GM18499 (cell line): ENCODE measurements at regions not wholly inside any gene's neighbourhood (a gene's known extent, or its start where the extent isn't known, plus 50 kb on each side); places are given as distances from the start of the nearest gene placed in this dataset.
"Not testable (repeated sequence)": the region's sequence is repeated elsewhere in the genome, so short reads cannot be mapped to it uniquely, and the experiment has no call there.

Experiments used
- ATAC-seq: cut with Tn5 transposase; IDR thresholded peaks from one replicate; pipeline ENCODE4 v1.9.1; 2021; ENCODE audit warnings: moderate number of reproducible peaks; ENCODE audit not compliant: insufficient read depth, unreplicated experiment

DNA sequence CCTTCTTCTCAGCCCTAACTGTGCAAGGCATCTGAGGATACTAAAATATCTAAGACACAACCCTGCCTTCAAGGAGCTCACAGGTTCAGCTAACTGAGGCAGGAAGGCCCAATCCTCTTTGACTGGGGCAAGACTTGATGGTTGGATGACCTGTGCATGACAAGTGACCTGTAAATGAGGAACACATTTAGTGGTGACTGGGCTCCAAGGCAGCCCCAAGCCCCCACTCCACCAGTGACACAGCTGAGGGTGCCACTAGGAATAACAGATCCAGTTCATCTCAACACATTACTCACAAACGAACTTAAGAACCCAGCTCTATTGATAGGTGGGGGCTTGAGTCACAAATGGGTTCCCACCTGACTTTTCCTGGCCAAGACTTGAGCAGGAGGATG lies 244.7 kb upstream of the IRF2BP2 start:
- no peak for ATAC-seq

DNA sequence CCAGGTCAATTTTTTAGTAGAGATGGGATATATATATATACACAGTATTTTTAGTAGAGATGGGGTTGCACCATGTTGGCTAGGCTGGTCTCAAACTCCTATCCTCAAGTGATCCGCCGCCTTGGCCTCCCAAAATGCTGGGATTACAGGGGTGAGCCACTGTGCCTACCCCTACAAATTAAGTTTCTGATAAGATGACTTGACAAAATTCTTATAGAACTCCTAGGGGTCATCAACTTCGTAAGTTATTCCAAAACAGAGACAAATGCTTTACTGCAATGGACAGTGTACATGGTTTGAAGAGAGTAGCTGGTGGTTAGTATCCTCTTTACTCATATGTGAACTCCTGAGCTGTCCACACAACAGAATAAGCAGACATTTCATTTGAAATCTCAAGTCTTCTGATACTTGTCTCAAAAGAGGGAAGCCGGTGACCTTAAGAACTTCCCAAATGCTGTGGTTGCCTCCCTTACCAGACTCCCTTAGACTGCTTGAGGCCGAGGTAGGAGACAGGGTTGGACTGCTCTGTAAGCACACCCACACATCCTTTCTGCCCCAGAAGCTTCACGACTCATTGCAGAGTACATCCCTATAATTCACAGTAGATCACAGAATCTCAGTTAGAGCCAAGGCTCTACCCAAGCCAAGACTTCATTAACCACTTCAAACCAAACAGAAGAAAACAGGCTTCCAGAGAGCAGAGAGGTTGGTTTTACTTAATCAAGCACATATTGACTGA lies 244.1 kb upstream of the IRF2BP2 start:
- no peak for ATAC-seq

DNA sequence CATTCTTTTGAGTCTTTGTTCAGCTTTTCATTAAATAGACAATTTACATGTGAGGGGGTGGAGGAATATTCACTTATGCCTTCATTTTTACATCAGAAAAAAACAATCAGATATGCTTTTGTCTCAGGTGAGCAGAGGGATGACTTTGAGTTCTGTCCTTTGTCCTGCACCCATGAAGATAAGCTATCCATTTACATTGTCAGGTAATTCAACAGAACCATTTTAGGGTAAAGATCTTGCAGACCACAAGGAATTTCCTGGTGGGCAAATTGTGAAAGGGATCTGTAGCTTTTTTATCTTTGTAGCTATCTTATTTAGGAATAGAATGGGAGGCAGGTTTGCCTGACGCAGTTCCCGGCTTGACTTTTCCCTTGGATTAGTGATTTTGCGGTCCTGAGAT lies 242.7 kb upstream of the IRF2BP2 start:
- no peak for ATAC-seq

DNA sequence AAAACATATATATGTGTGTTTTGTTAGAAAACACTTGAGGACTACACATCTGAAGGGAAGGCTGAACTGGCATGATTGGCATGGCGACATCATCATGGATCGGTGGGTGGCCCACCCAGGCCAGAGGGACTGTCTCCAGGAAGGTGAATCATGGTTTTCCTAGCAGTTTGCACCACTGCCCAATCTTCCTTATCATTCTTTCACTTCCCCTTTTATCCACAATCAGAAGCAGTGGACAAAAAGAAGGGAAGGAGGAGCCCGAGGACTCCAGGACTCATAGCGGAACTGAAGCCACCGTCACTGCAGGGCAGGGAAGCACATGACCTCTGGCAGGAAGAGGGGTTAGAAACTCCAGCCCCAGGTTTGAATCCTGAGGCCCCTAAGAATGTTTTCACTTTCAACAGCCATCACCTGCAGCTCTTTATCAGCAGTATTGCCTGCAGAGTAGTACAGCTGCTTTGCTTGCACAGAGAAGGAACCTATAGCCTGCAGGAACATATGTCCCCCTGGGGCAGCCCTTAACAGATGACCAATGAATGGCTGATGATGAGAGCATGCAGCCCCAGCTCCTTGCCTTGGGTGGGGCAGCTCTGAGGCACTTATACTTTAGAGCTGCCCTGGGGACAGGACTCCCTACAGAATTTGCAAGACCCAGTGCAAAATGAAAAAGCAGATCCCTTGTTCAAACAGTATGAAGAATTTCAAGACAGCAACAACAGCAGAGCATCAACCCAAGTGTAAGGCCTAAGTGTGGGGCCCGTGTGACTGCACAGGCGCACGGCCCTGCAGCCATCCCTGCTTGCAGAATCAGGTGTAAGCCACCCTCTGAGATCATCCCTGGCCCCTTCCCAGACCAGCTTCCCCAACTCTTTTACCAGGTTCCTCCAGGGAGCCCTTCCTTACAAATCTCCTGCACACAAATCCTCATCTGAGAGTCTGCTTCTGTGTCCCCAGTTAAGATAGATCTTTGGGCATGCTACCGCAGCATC lies 241.8 kb upstream of the IRF2BP2 start:
- ATAC-seq = no peak

DNA sequence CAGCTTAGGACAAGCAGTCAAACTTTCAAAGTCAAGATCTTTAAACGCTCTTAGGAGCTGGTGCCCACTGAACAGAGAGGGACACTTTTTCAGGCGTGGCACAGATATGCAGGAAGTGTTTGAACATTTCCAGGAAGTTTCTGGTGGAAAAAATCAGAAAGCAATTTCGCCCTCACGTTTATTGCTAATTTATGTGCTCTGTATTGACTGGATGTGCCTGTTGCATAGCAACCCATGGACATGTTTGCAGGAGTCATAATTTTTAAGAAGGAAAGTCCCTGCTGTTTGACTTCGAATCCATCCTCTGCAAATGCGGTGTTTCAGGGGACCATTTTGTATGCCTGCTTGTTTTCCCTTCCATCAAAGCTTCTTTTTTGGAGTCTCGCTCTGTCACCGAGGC lies 239.9 kb upstream of the IRF2BP2 start:
- no peak for ATAC-seq

DNA sequence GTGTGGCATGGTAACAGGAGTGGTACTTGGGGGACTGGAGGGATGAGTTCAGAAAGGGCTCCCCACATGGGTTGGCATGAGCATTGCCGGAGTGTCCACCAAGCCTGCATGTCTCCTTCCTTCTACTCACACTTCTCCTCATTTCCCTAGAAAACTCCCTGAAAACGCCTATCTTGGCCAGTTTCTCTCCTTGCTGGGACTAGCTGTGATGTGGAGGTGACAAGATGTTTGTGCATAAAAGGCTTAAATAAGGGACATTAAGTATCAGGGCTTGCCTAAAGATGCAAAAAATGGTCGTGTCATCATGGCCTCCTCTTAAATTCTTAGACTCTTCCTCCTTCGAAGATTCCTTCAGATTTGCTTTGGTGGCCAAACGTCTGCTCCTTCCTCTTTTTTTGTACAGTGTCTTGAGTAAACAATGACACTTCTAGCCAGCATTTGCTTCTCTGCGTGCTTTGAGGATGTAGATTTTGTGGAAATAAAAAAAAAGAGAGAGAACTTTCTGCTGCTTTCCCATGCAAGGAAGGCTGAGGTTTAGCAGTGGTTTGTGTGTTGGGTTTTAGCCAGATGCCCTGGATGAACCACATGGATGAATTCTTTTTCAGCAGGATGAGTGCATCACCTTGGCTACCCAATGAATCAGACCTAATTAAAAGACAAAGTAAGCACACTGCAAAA lies 239.1 kb upstream of the IRF2BP2 start:
- ATAC-seq = no peak

DNA sequence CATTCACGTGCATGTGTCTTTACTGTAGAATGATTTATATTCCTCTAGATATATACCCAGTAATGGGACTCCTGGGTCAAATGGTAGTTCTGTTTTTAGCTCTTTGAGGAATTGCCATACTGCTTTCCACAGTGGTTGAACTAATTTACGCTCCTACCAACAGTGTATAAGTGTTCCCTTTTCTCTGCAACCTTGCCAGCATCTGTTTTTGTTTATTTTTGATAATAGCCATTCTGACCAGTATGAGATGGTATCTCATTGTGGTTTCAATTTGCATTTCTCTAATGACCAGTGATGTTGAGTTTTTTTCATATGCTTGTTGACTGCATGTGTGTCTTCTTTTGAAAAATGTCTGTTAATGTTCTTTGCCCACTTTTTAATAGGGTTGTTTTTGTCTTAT lies 236.8 kb upstream of the IRF2BP2 start:
- ATAC-seq = not testable (repeated sequence)

DNA sequence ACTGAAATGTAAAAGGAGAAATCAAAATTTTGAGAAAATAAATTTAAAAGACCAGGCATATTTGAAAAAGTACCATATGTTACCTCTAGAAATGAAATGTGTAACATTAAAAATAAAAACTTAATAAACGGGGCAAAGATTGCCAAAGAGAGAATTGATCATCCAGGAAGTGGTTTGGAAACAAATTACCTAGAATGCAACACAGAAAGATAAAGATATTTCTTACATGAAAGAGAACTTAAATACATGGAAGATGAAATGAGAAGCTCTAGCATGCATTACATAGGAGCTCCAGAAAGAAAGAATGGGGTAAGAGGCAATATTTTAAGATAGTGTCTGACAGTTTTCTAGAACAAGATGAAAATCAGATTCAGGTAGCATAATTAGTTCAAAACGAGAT lies 235.9 kb upstream of the IRF2BP2 start:
- ATAC-seq = no peak

DNA sequence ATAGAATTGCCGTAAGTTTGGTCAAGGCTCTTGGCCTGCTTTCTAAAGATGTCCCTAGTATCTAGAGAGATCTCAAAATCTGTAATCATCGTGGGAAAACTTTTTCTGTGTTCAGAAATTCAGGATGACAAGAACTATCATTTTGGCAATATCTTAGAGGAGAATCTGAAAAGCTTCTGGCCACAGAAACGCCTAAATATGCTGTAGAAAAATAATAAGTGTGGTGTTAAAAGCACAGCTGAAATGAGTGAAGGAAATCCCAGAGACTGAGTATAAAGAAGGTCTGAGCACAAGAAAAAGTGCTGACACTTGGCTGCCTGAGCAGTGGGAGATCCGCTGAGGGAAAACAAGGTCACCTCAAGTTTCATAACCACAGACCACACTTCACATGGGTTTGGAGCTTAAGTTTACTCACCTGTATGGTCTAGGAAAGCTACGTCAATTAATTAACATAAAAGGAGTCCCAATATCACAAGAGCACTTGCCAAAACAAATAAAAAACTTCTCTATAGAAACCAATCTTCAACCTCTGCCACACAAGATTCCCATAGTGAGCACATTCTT lies 235.2 kb upstream of the IRF2BP2 start:
- no peak for ATAC-seq

DNA sequence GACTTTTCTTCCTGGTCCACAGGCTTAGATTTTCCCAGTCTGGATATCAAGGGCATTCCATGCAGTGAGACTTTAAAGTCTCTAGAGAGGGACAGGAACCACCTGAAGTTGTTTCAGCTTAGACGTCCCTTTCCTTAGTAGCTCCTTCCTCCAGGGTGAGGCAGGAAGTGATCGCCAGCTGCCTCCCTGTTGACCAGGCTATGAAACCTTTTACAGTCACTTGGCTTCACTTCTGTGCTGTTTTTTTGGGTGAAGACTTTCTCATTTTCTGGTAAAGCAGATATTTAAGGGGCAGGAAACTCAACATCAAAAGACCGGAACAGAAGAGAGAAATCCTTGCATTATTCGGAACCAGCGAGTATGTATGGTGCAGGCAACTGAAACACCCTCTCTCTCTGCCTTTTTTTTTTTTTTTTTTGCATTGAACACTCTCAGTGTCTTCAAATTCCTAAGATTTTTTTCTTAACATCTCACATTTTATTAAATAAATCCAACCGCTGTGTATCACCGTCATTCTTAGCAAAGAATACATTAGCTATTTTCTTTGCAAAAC lies 234.6 kb upstream of the IRF2BP2 start:
- no peak for ATAC-seq

DNA sequence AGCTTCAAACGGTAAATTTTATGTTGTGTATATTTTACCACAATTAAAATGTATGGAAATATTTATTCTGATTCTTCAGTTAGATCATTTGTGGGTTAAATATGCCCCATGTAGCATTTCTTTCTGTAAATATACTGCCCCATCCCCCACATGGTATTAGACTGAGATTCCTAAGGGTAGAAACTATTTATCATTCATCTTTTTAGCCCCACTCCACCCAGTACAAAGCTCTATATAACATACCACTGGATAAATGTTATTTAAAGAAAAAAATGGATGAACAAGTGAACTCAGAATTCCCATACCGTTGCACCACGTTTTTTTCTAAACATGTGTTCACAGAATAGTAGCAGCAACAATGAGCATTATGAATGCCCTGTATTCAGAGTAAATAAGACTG lies 234.0 kb upstream of the IRF2BP2 start:
- no peak for ATAC-seq

DNA sequence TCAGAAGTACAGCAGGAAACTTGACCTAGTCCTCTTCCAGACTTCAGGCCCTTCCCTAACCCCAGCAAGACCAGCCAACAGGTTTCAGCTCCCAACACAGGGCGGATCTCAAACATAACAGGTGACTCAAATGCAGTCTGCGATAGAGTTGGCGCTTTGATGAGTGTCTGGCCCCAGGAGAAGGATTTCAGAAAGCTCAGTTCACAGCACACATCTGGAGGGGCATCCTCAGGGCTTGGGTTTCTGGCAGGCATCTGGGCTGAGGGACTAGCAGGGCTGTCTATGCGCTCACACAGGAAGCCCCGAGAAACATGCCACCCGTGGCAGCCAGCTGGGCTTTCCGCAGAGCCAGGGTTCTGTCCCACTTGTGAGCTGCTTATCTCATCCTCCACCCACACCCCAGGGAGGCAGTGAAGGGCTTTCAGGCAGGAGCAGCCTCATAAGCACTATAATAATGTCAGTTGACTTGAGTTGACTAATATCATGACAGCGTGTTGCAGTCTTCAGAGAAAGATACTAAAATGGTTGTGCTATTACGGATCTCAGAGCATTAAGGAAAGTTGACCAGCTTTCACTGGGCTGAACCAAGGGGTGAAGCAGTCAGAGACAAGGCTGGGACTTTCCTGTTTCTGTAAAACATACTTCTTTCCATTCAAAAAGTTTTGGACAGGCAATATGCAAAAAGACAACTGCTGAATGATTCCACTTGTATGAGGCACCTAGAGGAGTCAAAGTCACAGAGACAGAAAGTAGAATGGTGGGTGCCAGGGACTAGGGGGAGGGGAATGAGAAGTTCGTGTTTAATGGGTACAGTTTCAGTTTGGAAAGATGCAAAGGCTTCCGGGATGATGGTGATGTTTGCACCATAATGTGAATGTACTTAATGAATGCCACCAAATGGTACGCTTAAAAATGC lies 233.0 kb upstream of the IRF2BP2 start:
- ATAC-seq = peak; percentile 52

DNA sequence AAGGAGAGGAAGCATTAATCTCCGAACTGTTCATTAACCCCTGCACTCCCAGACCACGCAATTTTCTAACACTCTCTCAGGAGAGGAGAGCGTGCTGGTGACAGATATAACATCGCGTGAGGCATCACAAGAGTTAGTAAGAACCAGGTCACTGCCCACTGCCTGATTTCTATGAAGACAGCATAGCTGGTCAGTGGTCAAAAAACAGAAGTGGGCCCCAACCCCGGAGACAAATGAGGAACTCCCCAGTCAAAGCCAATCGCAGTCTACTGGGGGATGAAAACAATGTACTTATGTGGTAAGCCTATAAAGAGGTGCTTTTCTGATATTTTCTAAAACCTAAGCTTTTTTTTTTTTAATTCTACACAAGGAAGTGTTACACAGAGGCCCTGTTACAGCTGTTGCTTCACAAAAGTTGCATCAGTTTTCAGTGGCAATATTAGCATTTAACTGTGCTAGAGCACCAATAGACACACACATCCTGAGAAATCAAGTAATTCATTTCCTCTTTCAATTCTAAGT lies 231.8 kb upstream of the IRF2BP2 start:
- no peak for ATAC-seq

DNA sequence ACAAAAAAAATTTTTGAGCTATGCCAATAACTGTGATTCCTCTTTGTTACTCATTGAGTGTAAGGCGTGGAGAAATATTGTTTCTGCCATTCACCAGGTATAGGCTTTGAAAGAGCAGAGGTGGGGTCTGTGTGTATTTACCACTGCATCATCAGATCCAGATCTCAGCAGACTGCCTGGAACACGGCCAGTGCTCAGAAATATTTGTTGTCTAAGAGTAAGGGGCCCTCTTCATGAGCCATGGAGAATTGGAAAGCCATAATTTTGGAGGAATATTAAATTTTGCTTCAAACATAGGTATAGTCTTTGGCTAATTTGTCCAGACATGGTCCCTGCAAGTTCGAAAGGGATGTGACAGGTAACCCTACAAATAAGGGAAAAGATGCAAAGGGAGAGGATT lies 231.3 kb upstream of the IRF2BP2 start:
- no peak for ATAC-seq

DNA sequence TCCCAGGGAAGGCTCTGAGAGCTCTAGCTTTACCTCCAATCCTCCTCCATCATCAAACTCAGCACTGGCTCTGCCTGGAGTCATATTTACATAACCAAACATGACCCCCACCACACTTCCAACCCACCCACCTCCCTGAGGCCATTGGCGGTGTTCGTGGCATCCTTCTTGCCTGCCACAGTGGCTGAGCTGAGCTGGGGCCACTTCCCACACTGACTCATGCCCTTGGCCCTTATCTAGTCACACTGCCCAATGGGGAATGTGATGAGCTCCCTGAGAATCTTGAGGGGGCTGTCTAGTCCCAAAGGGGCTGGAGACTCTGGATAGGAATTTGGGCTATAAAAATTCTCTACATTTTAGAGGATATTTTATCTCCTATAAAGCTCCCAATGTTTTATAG lies 230.9 kb upstream of the IRF2BP2 start:
- ATAC-seq = no peak

DNA sequence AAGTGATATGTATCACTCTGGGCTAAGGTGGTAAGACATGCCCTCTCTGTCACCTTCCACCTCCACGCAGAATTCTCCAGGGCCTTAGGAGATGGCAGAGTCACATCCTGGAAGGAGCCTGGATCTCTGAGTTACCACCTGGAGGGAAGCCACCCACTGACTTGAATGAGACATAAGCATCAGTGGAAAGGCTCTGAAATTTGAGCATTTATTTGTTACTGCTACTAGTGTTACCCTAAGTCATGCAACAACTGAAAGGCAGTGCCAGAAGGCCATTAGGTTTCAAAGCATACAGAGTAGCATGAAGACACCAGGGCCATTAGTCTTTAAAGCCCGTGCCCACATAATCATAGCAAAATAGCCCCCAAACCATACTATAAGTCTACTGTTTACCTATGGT lies 230.3 kb upstream of the IRF2BP2 start:
- ATAC-seq = no peak

DNA sequence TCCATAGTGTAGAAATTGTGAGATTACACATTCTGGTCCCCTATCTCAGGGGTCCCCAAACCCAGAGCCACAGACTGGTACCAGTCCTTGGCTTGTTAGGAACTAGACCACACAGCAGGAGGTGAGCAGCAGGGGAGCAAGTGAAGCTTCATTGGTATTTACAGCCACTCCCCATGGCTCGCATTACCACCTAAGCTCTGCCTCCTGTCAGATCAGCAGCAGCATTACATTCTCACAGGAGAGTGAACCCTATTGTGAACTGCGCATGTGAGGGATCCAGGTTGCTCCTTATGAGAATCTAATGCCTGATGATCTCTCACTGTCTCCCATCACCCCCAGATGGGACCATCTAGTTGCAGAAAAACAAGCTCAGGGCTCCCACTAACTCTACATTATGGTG lies 229.7 kb upstream of the IRF2BP2 start:
- no peak for ATAC-seq

DNA sequence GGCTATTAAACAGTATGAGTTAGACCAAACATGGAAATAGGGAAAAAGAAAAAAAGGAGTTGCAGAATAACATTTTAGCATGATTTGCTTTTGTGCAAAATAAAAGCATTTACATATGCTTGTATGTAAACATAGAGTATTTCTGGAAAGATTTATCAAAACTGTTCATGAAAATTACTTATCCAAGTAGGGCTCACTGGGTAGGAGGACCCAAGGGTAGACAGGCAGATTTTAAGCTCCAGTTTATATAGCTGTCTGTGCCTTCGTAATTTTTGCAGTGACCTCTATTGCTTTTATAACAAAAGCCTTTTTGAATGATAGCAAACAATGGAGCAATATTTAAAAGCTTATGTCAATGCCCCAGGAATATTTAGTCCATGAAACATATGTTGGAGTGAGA lies 228.8 kb upstream of the IRF2BP2 start:
- no peak for ATAC-seq

DNA sequence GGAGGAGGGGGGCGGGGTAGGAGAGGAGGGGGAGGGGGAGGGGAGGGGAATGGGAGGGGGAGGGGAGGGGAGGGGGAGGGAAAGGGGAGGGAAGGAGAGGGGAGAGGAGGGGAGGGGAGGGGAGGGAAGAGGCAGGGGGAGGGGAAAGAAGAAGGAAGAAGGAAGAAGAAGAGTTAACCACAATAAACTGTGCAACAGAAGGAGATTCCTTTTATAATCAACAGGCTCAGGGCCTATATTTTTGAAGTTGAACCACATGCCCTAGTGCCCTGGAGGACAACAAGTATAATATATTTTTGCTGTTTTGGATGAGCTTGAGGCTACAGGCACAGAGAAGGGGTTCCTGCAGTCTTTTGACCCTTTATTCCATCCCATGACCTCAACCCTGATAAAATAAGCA lies 228.2 kb upstream of the IRF2BP2 start:
- no peak for ATAC-seq
